Caco-2 (cell line): ENCODE measurements at regions not wholly inside any gene's neighbourhood (a gene's known extent, or its start where the extent isn't known, plus 50 kb on each side); places are given as distances from the start of the nearest gene placed in this dataset.

Source experiments
- BruUV-seq: library from RNA; stranded (reverse); fragments of 400-500 nt; replicated peaks from 2 replicates; lab custom pipeline; 2021; lab: Mats Ljungman, UMichigan
- CTCF ChIA-PET: fragments of 300-600 bp; sonication (Branson Sonifier 250); formaldehyde crosslinking; loops from one replicate; lab custom pipeline; 2022; ENCODE audit warnings: antibody characterized with exemption; lab: Charles Lee
- POLR2A ChIA-PET: fragments of 300-600 bp; sonication (Branson Sonifier 250); formaldehyde crosslinking; loops from one replicate; lab custom pipeline; 2022; ENCODE audit warnings: antibody characterized with exemption; lab: Charles Lee
- DNase-seq, 2 experiments: peaks; one replicate each; pipeline versions ENCODE4 v3.0.0 to v3.0.0-alpha.2; 2020 to 2022
- H3K27me3 ChIP-seq: replicated peaks from 2 replicates; pipeline ENCODE4 v1.6.0; 2011; ENCODE audit warnings: low read length; ENCODE audit not compliant: control insufficient read depth, insufficient read depth
- H3K36me3 ChIP-seq: 2 replicates; pipeline ENCODE4 v1.5.1; 2011; ENCODE audit warnings: low read length; ENCODE audit not compliant: control insufficient read depth, insufficient read depth
- H3K4me1 ChIP-seq: fragments of 250-450 bp; sonication (Bioruptor Pico); 2 replicates; pipeline ENCODE4 v1.5.1; 2020; ENCODE audit warnings: mild to moderate bottlenecking
- H3K4me3 ChIP-seq: 2 replicates; pipeline ENCODE4 v1.5.1; 2011; ENCODE audit warnings: low read depth, mild to moderate bottlenecking, control low read depth, low read length
- H3K9me3 ChIP-seq: fragments of 250-450 bp; sonication (Bioruptor Pico); 2 replicates; pipeline ENCODE4 v1.5.1; 2020; ENCODE audit warnings: mild to moderate bottlenecking, moderate library complexity
- H3K27ac Mint-ChIP-seq: one replicate; pipeline ENCODE4 v1.8.0; 2022; ENCODE audit warnings: mixed read lengths; ENCODE audit not compliant: unreplicated experiment
- H3K27me3 Mint-ChIP-seq: one replicate; pipeline ENCODE4 v1.8.0; 2022; ENCODE audit warnings: mixed read lengths; ENCODE audit not compliant: insufficient read depth, unreplicated experiment
- H3K36me3 Mint-ChIP-seq: one replicate; pipeline ENCODE4 v1.8.0; 2022; ENCODE audit warnings: mild to moderate bottlenecking, mixed read lengths; ENCODE audit not compliant: insufficient read depth, unreplicated experiment
- H3K4me1 Mint-ChIP-seq: one replicate; pipeline ENCODE4 v1.8.0; 2022; ENCODE audit warnings: low read depth, mixed read lengths; ENCODE audit not compliant: unreplicated experiment
- H3K4me3 Mint-ChIP-seq: one replicate; pipeline ENCODE4 v1.8.0; 2022; ENCODE audit warnings: mild to moderate bottlenecking, moderate library complexity, mixed read lengths; ENCODE audit not compliant: unreplicated experiment
- H3K9me3 Mint-ChIP-seq: one replicate; pipeline ENCODE4 v1.8.0; 2022; ENCODE audit warnings: mixed read lengths; ENCODE audit not compliant: unreplicated experiment
- CTCF ChIP-seq, 2 experiments: fragments of 200-600 bp in 1 of 2; IDR thresholded peaks; 1 replicate in 1 of 2; 2 replicates in 1 of 2; pipeline versions ENCODE4 v1.5.1 to v1.8.0; 2011 to 2022; ENCODE audit warnings: antibody characterized with exemption in 1 of 2, control low read depth in 1 of 2, inconsistent platforms in 1 of 2, low read depth in 1 of 2, low read length in 1 of 2, mild to moderate bottlenecking in 1 of 2, moderate library complexity in 1 of 2; ENCODE audit not compliant: insufficient read depth in 1 of 2, severe bottlenecking in 1 of 2, unreplicated experiment in 1 of 2
- intact Hi-C: fragments of 100-400 bp; cut with micrococcal nuclease; formaldehyde crosslinking; loops from one replicate; pipeline ENCODE4 v1.10.0; 2022; ENCODE audit not compliant: unreplicated experiment

DNA sequence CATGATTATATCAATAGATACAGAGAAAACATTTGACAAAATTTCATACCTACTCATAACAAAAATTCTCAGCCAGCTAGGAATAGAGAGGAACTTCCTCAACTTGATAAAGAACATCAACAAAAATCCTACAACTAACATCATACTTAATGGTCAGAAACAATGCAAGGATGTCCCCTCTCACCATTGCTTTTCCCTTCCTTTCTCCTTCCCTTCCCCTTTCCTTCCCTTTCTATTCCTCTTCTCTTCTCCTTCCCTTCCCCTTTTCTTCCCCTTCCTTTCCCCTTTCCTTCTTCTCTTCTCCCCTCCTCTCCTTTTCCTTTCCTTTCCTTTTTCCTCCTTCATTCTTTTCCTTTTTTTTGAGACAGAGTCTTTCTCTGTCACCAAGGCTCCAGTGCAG is 418.3 kb upstream of the B3GAT1 start:
- Mint-ChIP-seq H3K9me3 (peaks cover 10% of the 10 kb centered on the region), H3K27ac (no peak overlapping the region), H3K4me1 (no peaks in the 10 kb centered on the region), H3K27me3 (peaks cover 4% of the 10 kb centered on the region), H3K36me3 (no peaks in the 10 kb centered on the region), H3K4me3 (no peak overlapping the region)
- BruUV-seq: no TSS peak
- Histone ChIP-seq H3K4me3 (no peak overlapping the region), H3K9me3 (peaks cover 5% of the 10 kb centered on the region; the same call in 1 of the 2 replicates), H3K4me1 (no peaks in the 10 kb centered on the region), H3K27me3 (no peaks in the 10 kb centered on the region), H3K36me3 (no peaks in the 10 kb centered on the region)
- intact Hi-C loops: no loop called here
- CTCF ChIA-PET: interaction anchor here (0.7 kb wide), 1 partner anchor 8 kb away, joined by 3 read pairs; no protein-coding TSS in a partner anchor
- no peak for TF ChIP-seq CTCF (IDR thresholded peaks at IDR 0.05; ENCODE audit: insufficient read depth in 1 of 2, low read depth in 1 of 2, low read length in 1 of 2, severe bottlenecking in 1 of 2, unreplicated experiment in 1 of 2)
- POLR2A ChIA-PET: no interaction called here
- no peak for DNase-seq

DNA sequence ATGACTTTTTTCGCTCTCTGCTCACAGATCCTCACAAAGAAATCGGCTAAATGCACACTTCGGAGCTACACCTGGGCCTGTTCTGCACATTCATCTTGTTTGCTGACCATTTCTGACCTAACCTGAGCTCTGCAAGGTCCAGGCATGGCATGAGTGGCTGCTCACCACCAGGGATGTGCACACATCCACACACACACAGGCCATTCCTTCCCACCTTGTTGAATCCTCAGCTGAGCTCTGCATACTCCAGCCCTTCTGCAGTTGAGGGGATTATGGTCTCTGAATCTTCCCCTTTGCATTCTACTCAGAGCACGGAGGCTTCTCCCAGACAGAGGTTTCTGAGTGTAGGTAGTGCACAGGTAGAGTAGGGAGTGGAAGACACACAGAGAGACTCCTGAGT is 411.9 kb upstream of the B3GAT1 start:
- no peak overlapping the region for H3K27ac Mint-ChIP-seq
- H3K9me3 Mint-ChIP-seq: peaks cover 16% of the 10 kb centered on the region
- ChIA-PET POLR2A (no interaction called here), CTCF (interaction anchor here (0.7 kb wide), 1 partner anchor 11 kb away, joined by 4 read pairs; no protein-coding TSS in a partner anchor)
- peaks cover 6% of the 10 kb centered on the region for H3K36me3 Mint-ChIP-seq
- H3K4me1 Mint-ChIP-seq: peaks cover 38% of the 10 kb centered on the region
- Histone ChIP-seq H3K4me1 (peaks cover 28% of the 10 kb centered on the region), H3K36me3 (no peaks in the 10 kb centered on the region), H3K4me3 (no peak overlapping the region), H3K9me3 (no peaks in the 10 kb centered on the region), H3K27me3 (no peaks in the 10 kb centered on the region)
- TF ChIP-seq CTCF (IDR thresholded peaks at IDR 0.05; ENCODE audit: insufficient read depth in 1 of 2, low read depth in 1 of 2, low read length in 1 of 2, severe bottlenecking in 1 of 2, unreplicated experiment in 1 of 2): no peak
- no peak overlapping the region for H3K4me3 Mint-ChIP-seq
- intact Hi-C loops: no loop called here
- no TSS peak for BruUV-seq
- no peaks in the 10 kb centered on the region for H3K27me3 Mint-ChIP-seq
- DNase-seq: no peak

DNA sequence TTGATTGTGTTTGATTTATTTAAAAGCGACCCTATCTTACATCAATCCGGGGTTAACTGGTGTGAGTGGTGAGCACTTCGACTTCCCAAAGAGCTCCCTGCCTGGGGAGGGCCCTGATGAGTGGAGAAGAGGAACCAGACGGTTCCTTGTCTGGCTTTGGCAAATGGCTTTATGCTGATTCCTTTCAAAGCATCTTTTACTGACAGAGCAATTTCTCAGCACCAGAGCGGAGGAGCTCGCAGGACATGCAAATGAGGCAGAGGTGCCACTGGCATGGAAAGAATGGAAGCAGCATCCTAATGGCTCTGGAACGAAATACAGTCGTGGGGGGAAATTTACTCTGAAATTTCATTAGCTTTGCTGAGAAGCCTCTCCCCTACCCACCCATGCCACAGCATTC is 410.9 kb upstream of the B3GAT1 start:
- Mint-ChIP-seq H3K27ac (no peak overlapping the region), H3K27me3 (no peaks in the 10 kb centered on the region), H3K4me1 (peaks cover 49% of the 10 kb centered on the region), H3K9me3 (peaks cover 20% of the 10 kb centered on the region), H3K36me3 (peaks cover 16% of the 10 kb centered on the region), H3K4me3 (no peak overlapping the region)
- intact Hi-C loops: no loop called here
- TF ChIP-seq CTCF (IDR thresholded peaks at IDR 0.05; ENCODE audit: insufficient read depth in 1 of 2, low read depth in 1 of 2, low read length in 1 of 2, severe bottlenecking in 1 of 2, unreplicated experiment in 1 of 2): no peak
- H3K36me3 ChIP-seq: no peaks in the 10 kb centered on the region
- no peaks in the 10 kb centered on the region for H3K9me3 ChIP-seq
- DNase-seq: no peak
- H3K4me1 ChIP-seq: peaks cover 37% of the 10 kb centered on the region
- ChIA-PET POLR2A (interaction anchor here (0.6 to 1.0 kb wide), 2 partner anchors 40 to 64 kb away, joined by 3 to 5 read pairs; no protein-coding TSS in a partner anchor), CTCF (no interaction called here)
- H3K27me3 ChIP-seq: no peaks in the 10 kb centered on the region
- H3K4me3 ChIP-seq: no peak overlapping the region
- BruUV-seq: no TSS peak
